ENCODE measurements at regions not wholly inside any gene's neighbourhood (a gene's known extent, or its start where the extent isn't known, plus 50 kb on each side); places are given as distances from the start of the nearest gene placed in this dataset.

DNA sequence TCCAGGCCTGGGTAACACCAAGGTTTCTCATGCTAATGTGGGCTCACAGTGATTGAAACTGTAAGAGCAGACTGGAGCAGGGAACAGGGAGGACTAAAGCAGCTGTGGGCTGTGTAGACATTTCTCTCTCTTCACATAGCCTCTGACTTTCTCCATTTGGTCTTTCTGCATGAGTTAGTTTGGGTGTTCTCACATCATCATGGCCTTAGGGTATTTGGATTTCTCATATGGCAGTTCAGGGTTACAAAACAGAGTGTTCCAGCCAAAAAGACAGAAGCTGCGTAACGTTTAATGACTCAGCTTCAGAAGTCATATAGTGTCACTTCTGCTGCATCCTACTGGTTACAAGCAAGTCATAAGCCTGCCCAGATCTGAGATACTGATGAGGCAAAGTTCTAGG lies 52.0 kb upstream of the OSBPL8 start:
- Histone ChIP-seq H3K27ac (ENCODE audit: control insufficient read depth, insufficient read depth, low read length) (peak overlapping the region; percentile 30), H3K4me2 (ENCODE audit: control insufficient read depth, extremely low read depth, insufficient read depth, low read depth, low read length) (peak overlapping the region; percentile 46), H3K9me3 (ENCODE audit: control insufficient read depth, low read depth, low read length) (no peaks in the 10 kb centered on the region), H3K4me1 (ENCODE audit: control insufficient read depth, extremely low read depth, insufficient read depth, low read length) (peaks cover 12% of the 10 kb centered on the region), H3K9ac (ENCODE audit: control insufficient read depth, extremely low read depth, insufficient read depth, low read length) (no peak overlapping the region), H3K4me3 (ENCODE audit: control insufficient read depth in 2 of 3, extremely low read depth in 1 of 3, insufficient read depth in 2 of 3, low read depth in 1 of 3, low read length in 3 of 3) (no peak overlapping the region), H3K9me1 (ENCODE audit: control insufficient read depth, extremely low read depth, insufficient read depth, low read length) (no peaks in the 10 kb centered on the region), H3K36me3 (ENCODE audit: control insufficient read depth in 2 of 2, extremely low read depth in 1 of 2, insufficient read depth in 2 of 2, low read length in 2 of 2) (no peaks in the 10 kb centered on the region), H4K20me1 (ENCODE audit: control insufficient read depth, extremely low read depth, insufficient read depth, low read length) (no peaks in the 10 kb centered on the region), H2AFZ (ENCODE audit: control insufficient read depth, low read length) (no peak overlapping the region), H3K27me3 (ENCODE audit: control insufficient read depth, extremely low read depth, insufficient read depth, low read length) (no peaks in the 10 kb centered on the region), H3K79me2 (ENCODE audit: control insufficient read depth, insufficient read depth, low read length) (no peaks in the 10 kb centered on the region)
- dilution Hi-C loops (cut with MboI; ENCODE audit: extremely low pct_ligation_motif_present, low sequenced_read_pairs), result no loop called here
- FAIRE-seq (peak; percentile 98), DNase-seq (ENCODE audit: low read depth, low spot score) (peak; percentile 70)
- TF ChIP-seq, protein P1, sequence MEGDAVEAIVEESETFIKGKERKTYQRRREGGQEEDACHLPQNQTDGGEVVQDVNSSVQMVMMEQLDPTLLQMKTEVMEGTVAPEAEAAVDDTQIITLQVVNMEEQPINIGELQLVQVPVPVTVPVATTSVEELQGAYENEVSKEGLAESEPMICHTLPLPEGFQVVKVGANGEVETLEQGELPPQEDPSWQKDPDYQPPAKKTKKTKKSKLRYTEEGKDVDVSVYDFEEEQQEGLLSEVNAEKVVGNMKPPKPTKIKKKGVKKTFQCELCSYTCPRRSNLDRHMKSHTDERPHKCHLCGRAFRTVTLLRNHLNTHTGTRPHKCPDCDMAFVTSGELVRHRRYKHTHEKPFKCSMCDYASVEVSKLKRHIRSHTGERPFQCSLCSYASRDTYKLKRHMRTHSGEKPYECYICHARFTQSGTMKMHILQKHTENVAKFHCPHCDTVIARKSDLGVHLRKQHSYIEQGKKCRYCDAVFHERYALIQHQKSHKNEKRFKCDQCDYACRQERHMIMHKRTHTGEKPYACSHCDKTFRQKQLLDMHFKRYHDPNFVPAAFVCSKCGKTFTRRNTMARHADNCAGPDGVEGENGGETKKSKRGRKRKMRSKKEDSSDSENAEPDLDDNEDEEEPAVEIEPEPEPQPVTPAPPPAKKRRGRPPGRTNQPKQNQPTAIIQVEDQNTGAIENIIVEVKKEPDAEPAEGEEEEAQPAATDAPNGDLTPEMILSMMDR (optimal IDR thresholded peaks at IDR 0.05 in 1 of 3, IDR thresholded peaks at IDR 0.05 in 1 of 3, conservative IDR thresholded peaks at IDR 0.05 in 1 of 3; ENCODE audit: extremely low read depth in 1 of 3, insufficient read depth in 2 of 3, low read length in 3 of 3), result no peak
- no peak for TF ChIP-seq EZH2 (IDR thresholded peaks at IDR 0.05; ENCODE audit: low read length)

DNA sequence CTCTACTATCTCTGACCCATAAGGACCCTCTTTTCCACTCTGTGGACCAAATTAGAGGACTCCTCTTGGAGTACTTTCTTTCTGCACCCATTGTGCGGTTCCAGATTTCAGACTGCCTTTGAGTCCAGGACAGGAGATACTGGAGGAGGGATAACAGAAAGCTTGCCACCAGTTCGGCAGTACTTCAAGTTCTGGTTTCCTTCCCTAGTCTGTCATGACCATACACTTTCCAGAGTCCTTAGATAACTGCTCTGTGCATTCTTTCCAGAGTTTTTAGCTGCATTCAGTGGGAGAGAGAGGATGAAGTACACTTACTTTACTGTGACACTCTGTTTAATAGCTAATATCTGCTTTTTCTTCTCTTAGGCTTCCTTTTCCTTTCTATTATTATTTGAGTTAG lies 54.8 kb upstream of the OSBPL8 start:
- H2AFZ ChIP-seq (ENCODE audit: control insufficient read depth, low read length), result no peak overlapping the region
- peak; percentile 9 for FAIRE-seq
- DNase-seq (ENCODE audit: low read depth, low spot score), result no peak
- H3K4me3 ChIP-seq (ENCODE audit: control insufficient read depth in 2 of 3, extremely low read depth in 1 of 3, insufficient read depth in 2 of 3, low read depth in 1 of 3, low read length in 3 of 3), result no peak overlapping the region
- no peaks in the 10 kb centered on the region for H3K9me3 ChIP-seq (ENCODE audit: control insufficient read depth, low read depth, low read length)
- dilution Hi-C loops (cut with MboI; ENCODE audit: extremely low pct_ligation_motif_present, low sequenced_read_pairs), result no loop called here
- no peak overlapping the region for H3K9ac ChIP-seq (ENCODE audit: control insufficient read depth, extremely low read depth, insufficient read depth, low read length)
- TF ChIP-seq, protein P1 (optimal IDR thresholded peaks at IDR 0.05 in 1 of 3, IDR thresholded peaks at IDR 0.05 in 1 of 3, conservative IDR thresholded peaks at IDR 0.05 in 1 of 3; ENCODE audit: extremely low read depth in 1 of 3, insufficient read depth in 2 of 3, low read length in 3 of 3), result no peak
- no peak for TF ChIP-seq EZH2 (IDR thresholded peaks at IDR 0.05; ENCODE audit: low read length)
- no peaks in the 10 kb centered on the region for H3K79me2 ChIP-seq (ENCODE audit: control insufficient read depth, insufficient read depth, low read length)
- H3K4me2 ChIP-seq (ENCODE audit: control insufficient read depth, extremely low read depth, insufficient read depth, low read depth, low read length), result no peak overlapping the region
- no peaks in the 10 kb centered on the region for H3K27me3 ChIP-seq (ENCODE audit: control insufficient read depth, extremely low read depth, insufficient read depth, low read length)
- peaks cover 12% of the 10 kb centered on the region for H3K4me1 ChIP-seq (ENCODE audit: control insufficient read depth, extremely low read depth, insufficient read depth, low read length)
- no peak overlapping the region for H3K27ac ChIP-seq (ENCODE audit: control insufficient read depth, insufficient read depth, low read length)
- no peaks in the 10 kb centered on the region for H3K9me1 ChIP-seq (ENCODE audit: control insufficient read depth, extremely low read depth, insufficient read depth, low read length)
- no peaks in the 10 kb centered on the region for H3K36me3 ChIP-seq (ENCODE audit: control insufficient read depth in 2 of 2, extremely low read depth in 1 of 2, insufficient read depth in 2 of 2, low read length in 2 of 2)
- H4K20me1 ChIP-seq (ENCODE audit: control insufficient read depth, extremely low read depth, insufficient read depth, low read length), result no peaks in the 10 kb centered on the region
